HEK293T (cell line): ENCODE measurements at regions not wholly inside any gene's neighbourhood (a gene's known extent, or its start where the extent isn't known, plus 50 kb on each side); places are given as distances from the start of the nearest gene placed in this dataset.

Source experiments
- BHLHE40 ChIP-seq: fragments of 450-650 bp; IDR thresholded peaks from 2 replicates; pipeline ENCODE4 v1.6.1; 2016; ENCODE audit warnings: mild to moderate bottlenecking, moderate library complexity, borderline replicate concordance
- CTBP1 ChIP-seq: fragments of 450-650 bp; IDR thresholded peaks from 2 replicates; pipeline ENCODE4 v1.6.1; 2016; ENCODE audit warnings: borderline replicate concordance
- FOXA1 ChIP-seq: fragments of 450-650 bp; IDR thresholded peaks from 2 replicates; pipeline ENCODE4 v1.6.1; 2016; ENCODE audit warnings: mild to moderate bottlenecking
- FOXK2 ChIP-seq: fragments of 450-650 bp; IDR thresholded peaks from 2 replicates; pipeline ENCODE4 v1.6.1; 2016; ENCODE audit warnings: mild to moderate bottlenecking
- FOXM1 ChIP-seq: fragments of 450-650 bp; IDR thresholded peaks from 2 replicates; pipeline ENCODE4 v1.6.1; 2017; ENCODE audit warnings: mild to moderate bottlenecking, borderline replicate concordance
- L3MBTL2 ChIP-seq: fragments of 450-650 bp; conservative IDR thresholded peaks from 2 replicates; pipeline ENCODE4 v1.6.1; 2016; ENCODE audit warnings: mild to moderate bottlenecking
- PKNOX1 ChIP-seq: fragments of 450-650 bp; IDR thresholded peaks from 2 replicates; pipeline ENCODE4 v1.6.1; 2016
- SUZ12 ChIP-seq: fragments of 450-650 bp; IDR thresholded peaks from 2 replicates; pipeline ENCODE4 v1.6.1; 2016; ENCODE audit warnings: mild to moderate bottlenecking
- TARDBP ChIP-seq: fragments of 450-650 bp; IDR thresholded peaks from 2 replicates; pipeline ENCODE4 v1.6.1; 2016
- ZNF384 ChIP-seq: fragments of 450-650 bp; IDR thresholded peaks from 2 replicates; pipeline ENCODE4 v1.6.1; 2016

GRCh38 chr16:87241137-87241771 is 75.9 kb downstream of the C16orf95 start:
- no peak for TF ChIP-seq L3MBTL2
- TF ChIP-seq FOXA1: no peak
- TF ChIP-seq FOXK2: no peak
- TF ChIP-seq ZNF384: no peak
- TF ChIP-seq FOXM1: no peak
- TF ChIP-seq TARDBP: no peak
- TF ChIP-seq BHLHE40: no peak
- TF ChIP-seq PKNOX1: no peak
- TF ChIP-seq CTBP1: no peak
- TF ChIP-seq SUZ12: no peak
